T-cell (primary cell): ENCODE measurements at regions not wholly inside any gene's neighbourhood (a gene's known extent, or its start where the extent isn't known, plus 50 kb on each side); places are given as distances from the start of the nearest gene placed in this dataset.
"Not testable (repeated sequence)": the region's sequence is repeated elsewhere in the genome, so short reads cannot be mapped to it uniquely, and the experiment has no call there.

ENCODE experiments used
- ATAC-seq, 4 experiments: fragments of 200-7000 bp in 3 of 4; fragments of 150-1000 bp in 1 of 4; cut with Tn5 transposase; replicated peaks in 1 of 4; 1 replicate in 3 of 4; 2 replicates in 1 of 4; pipeline ENCODE4 v1.10.0; 2021; ENCODE audit warnings: moderate library complexity in 3 of 4, mild to moderate bottlenecking in 2 of 4, moderate number of reproducible peaks in 1 of 4
- CTCF ChIA-PET, 2 donors: fragments of 300-600 bp; sonication (Branson Sonifier 250); formaldehyde crosslinking; loops; one replicate each; lab custom pipeline; 2022; ENCODE audit warnings: antibody characterized with exemption in 2 of 2; lab: Charles Lee
- POLR2A ChIA-PET, 2 donors: fragments of 300-600 bp; sonication (Branson Sonifier 250); formaldehyde crosslinking; loops; one replicate each; lab custom pipeline; 2022; ENCODE audit warnings: antibody characterized with exemption in 2 of 2; lab: Charles Lee
- DNase-seq, 35 experiments: peaks; one replicate each; pipeline versions ENCODE4 v3.0.0 to v3.0.0-alpha.2; 2013 to 2023
- H3K27ac ChIP-seq: one replicate; pipeline ENCODE4 v1.5.1; 2013; ENCODE audit warnings: low read length
- H3K27me3 ChIP-seq, 2 experiments: replicated peaks in 1 of 2; 1 replicate in 1 of 2; 2 replicates in 1 of 2; pipeline versions ENCODE4 v1.6.1 to v1.7.0; 2013; ENCODE audit warnings: low read length in 1 of 2, mixed read lengths in 1 of 2; ENCODE audit not compliant: control insufficient read depth in 2 of 2, insufficient read depth in 2 of 2; ENCODE audit errors: extremely low read depth in 1 of 2
- H3K36me3 ChIP-seq, 2 donors: 1 replicate in 1 of 2; 2 replicates in 1 of 2; pipeline versions ENCODE4 v1.6.1 to v1.7.0; 2013; ENCODE audit warnings: low read length in 1 of 2; ENCODE audit not compliant: control insufficient read depth in 2 of 2, insufficient read depth in 1 of 2; ENCODE audit errors: extremely low read depth in 1 of 2
- H3K4me1 ChIP-seq, 2 experiments: 1 replicate in 1 of 2; 2 replicates in 1 of 2; pipeline versions ENCODE4 v1.6.1 to v1.7.0; 2013; ENCODE audit warnings: low read length in 2 of 2, mixed read lengths in 1 of 2; ENCODE audit not compliant: insufficient read depth in 2 of 2, control insufficient read depth in 1 of 2; ENCODE audit errors: extremely low read depth in 1 of 2
- H3K4me3 ChIP-seq, 2 donors: 1 replicate in 1 of 2; 2 replicates in 1 of 2; pipeline versions ENCODE4 v1.5.1 to v1.7.0; 2013; ENCODE audit warnings: mild to moderate bottlenecking in 2 of 2, low read length in 1 of 2, moderate library complexity in 1 of 2; ENCODE audit not compliant: control insufficient read depth in 1 of 2; ENCODE audit errors: extremely low read depth in 1 of 2
- H3K9me3 ChIP-seq: 2 replicates; pipeline ENCODE4 v1.7.0; 2013
- H3K27ac Mint-ChIP-seq, 2 donors: one replicate each; pipeline ENCODE4 v1.8.0; 2020 to 2021; ENCODE audit warnings: mild to moderate bottlenecking in 2 of 2, mixed read lengths in 2 of 2
- H3K27me3 Mint-ChIP-seq, 2 donors: one replicate each; pipeline ENCODE4 v1.8.0; 2021 to 2022; ENCODE audit warnings: mixed read lengths in 2 of 2
- H3K36me3 Mint-ChIP-seq: one replicate; pipeline ENCODE4 v1.8.0; 2021; ENCODE audit warnings: mixed read lengths
- H3K4me1 Mint-ChIP-seq, 3 donors: one replicate each; pipeline ENCODE4 v1.8.0; 2020 to 2022; ENCODE audit warnings: mixed read lengths in 3 of 3, mild to moderate bottlenecking in 1 of 3
- H3K4me3 Mint-ChIP-seq, 3 donors: one replicate each; pipeline ENCODE4 v1.8.0; 2020 to 2022; ENCODE audit warnings: mild to moderate bottlenecking in 3 of 3, mixed read lengths in 3 of 3, moderate library complexity in 3 of 3
- H3K9me3 Mint-ChIP-seq, 3 donors: one replicate each; pipeline ENCODE4 v1.8.0; 2020 to 2022; ENCODE audit warnings: mixed read lengths in 3 of 3
- WGBS: methylation state at CpG from one replicate; pipeline ENCODE4 v1.1.5; 2013; ENCODE audit warnings: missing lambda C conversion rate; ENCODE audit not compliant: insufficient coverage; 5-methylcytosine and 5-hydroxymethylcytosine counted together

- not testable (repeated sequence) for H3K4me3 Mint-ChIP-seq, H3K4me3 ChIP-seq, DNase-seq
Observed at GRCh38 chrX:44657718-44658246, 115.1 kb upstream of the FUNDC1 start.

GRCh38 chrX:44651358-44651757 lies 108.7 kb upstream of the FUNDC1 start:
- H3K9me3 ChIP-seq: no peaks in the 10 kb centered on the region
- CTCF ChIA-PET: no interaction called here
- Mint-ChIP-seq H3K4me1 (no peaks in the 10 kb centered on the region), H3K4me3 (no peak overlapping the region), H3K27ac (no peak overlapping the region), H3K36me3 (no peaks in the 10 kb centered on the region), H3K27me3 (peaks cover 0 to 4% of the 10 kb centered on the region in 2 donors), H3K9me3 (no peaks in the 10 kb centered on the region)
- no peaks in the 10 kb centered on the region for H3K4me1 ChIP-seq
- DNase-seq (no peak), ATAC-seq (no peak)
- POLR2A ChIA-PET: no interaction called here
- H3K4me3 ChIP-seq: no peak overlapping the region
- H3K36me3 ChIP-seq: no peaks in the 10 kb centered on the region
- no peak overlapping the region for H3K27ac ChIP-seq
- H3K27me3 ChIP-seq: no peaks in the 10 kb centered on the region
- 67% methylated on average over 1 of the region's 2 CpGs for WGBS

More at GRCh38 chrX:44657718-44658246, 115.1 kb upstream of the FUNDC1 start:
- H3K4me1 ChIP-seq, H3K27me3 ChIP-seq, H3K27ac Mint-ChIP-seq, H3K9me3 Mint-ChIP-seq, CTCF ChIA-PET, ATAC-seq, H3K36me3 ChIP-seq, POLR2A ChIA-PET, H3K36me3 Mint-ChIP-seq, H3K9me3 ChIP-seq, H3K27me3 Mint-ChIP-seq, H3K4me1 Mint-ChIP-seq, H3K27ac ChIP-seq: not testable (repeated sequence)
- WGBS: no CpG with 5 or more reads among the region's 5 CpGs

GRCh38 chrX:44643723-44644122 lies 101.1 kb upstream of the FUNDC1 start:
- Histone ChIP-seq H3K36me3 (no peaks in the 10 kb centered on the region), H3K9me3 (no peaks in the 10 kb centered on the region), H3K4me1 (no peaks in the 10 kb centered on the region), H3K4me3 (no peak overlapping the region), H3K27ac (no peak overlapping the region), H3K27me3 (no peaks in the 10 kb centered on the region)
- Mint-ChIP-seq H3K27me3 (peaks cover 10 to 15% of the 10 kb centered on the region in 2 donors), H3K4me3 (no peak overlapping the region), H3K4me1 (no peaks in the 10 kb centered on the region), H3K9me3 (no peaks in the 10 kb centered on the region), H3K36me3 (no peaks in the 10 kb centered on the region), H3K27ac (no peak overlapping the region)
- no CpG with 5 or more reads among the region's 5 CpGs for WGBS
- CTCF ChIA-PET: no interaction called here
- no peak for ATAC-seq
- no peak for DNase-seq
- POLR2A ChIA-PET: no interaction called here

GRCh38 chrX:44637282-44637681 lies 94.6 kb upstream of the FUNDC1 start:
- Histone ChIP-seq H3K4me1 (no peaks in the 10 kb centered on the region), H3K9me3 (no peaks in the 10 kb centered on the region), H3K36me3 (no peaks in the 10 kb centered on the region), H3K4me3 (no peak overlapping the region), H3K27me3 (peaks cover 0 to 3% of the 10 kb centered on the region in 2 experiments), H3K27ac (no peak overlapping the region)
- ChIA-PET CTCF (interaction anchor here in 1 of 2 donors (0.6 kb wide), 1 partner anchor 332 kb away, joined by 6 read pairs; no protein-coding TSS in a partner anchor), POLR2A (no interaction called here)
- no peak for DNase-seq
- WGBS: no CpG with 5 or more reads among the region's 1 CpG
- H3K4me1 Mint-ChIP-seq: no peaks in the 10 kb centered on the region
- H3K9me3 Mint-ChIP-seq: no peaks in the 10 kb centered on the region
- H3K27ac Mint-ChIP-seq: no peak overlapping the region
- peaks cover 5 to 19% of the 10 kb centered on the region in 2 donors for H3K27me3 Mint-ChIP-seq
- ATAC-seq: no peak
- H3K4me3 Mint-ChIP-seq: no peak overlapping the region
- no peaks in the 10 kb centered on the region for H3K36me3 Mint-ChIP-seq

GRCh38 chrX:44621078-44621477 lies 78.4 kb upstream of the FUNDC1 start:
- POLR2A ChIA-PET: no interaction called here
- no peaks in the 10 kb centered on the region for H3K27me3 ChIP-seq
- DNase-seq: no peak
- no peaks in the 10 kb centered on the region for H3K9me3 ChIP-seq
- no peaks in the 10 kb centered on the region for H3K4me1 Mint-ChIP-seq
- no peak overlapping the region for H3K4me3 ChIP-seq
- ATAC-seq: no peak
- H3K4me1 ChIP-seq: no peaks in the 10 kb centered on the region
- H3K4me3 Mint-ChIP-seq: no peak overlapping the region
- H3K36me3 ChIP-seq: no peaks in the 10 kb centered on the region
- peaks cover 0 to 13% of the 10 kb centered on the region in 2 donors for H3K27me3 Mint-ChIP-seq
- no peak overlapping the region for H3K27ac Mint-ChIP-seq
- no CpG with 5 or more reads among the region's 4 CpGs for WGBS
- H3K36me3 Mint-ChIP-seq: no peaks in the 10 kb centered on the region
- CTCF ChIA-PET: no interaction called here
- no peak overlapping the region for H3K27ac ChIP-seq
- no peaks in the 10 kb centered on the region for H3K9me3 Mint-ChIP-seq

- no CpG with 5 or more reads among the region's 4 CpGs for WGBS
- DNase-seq (no peak), ATAC-seq (no peak)
- Mint-ChIP-seq H3K27ac (no peak overlapping the region), H3K4me3 (no peak overlapping the region), H3K4me1 (no peaks in the 10 kb centered on the region), H3K36me3 (no peaks in the 10 kb centered on the region), H3K9me3 (no peaks in the 10 kb centered on the region), H3K27me3 (peaks cover 0 to 17% of the 10 kb centered on the region in 2 donors)
- H3K9me3 ChIP-seq: no peaks in the 10 kb centered on the region
- no peaks in the 10 kb centered on the region for H3K27me3 ChIP-seq
- H3K4me1 ChIP-seq: no peaks in the 10 kb centered on the region
- no peak overlapping the region for H3K4me3 ChIP-seq
- CTCF ChIA-PET: no interaction called here
- no peaks in the 10 kb centered on the region for H3K36me3 ChIP-seq
- H3K27ac ChIP-seq: no peak overlapping the region
- POLR2A ChIA-PET: no interaction called here
Observed at GRCh38 chrX:44619039-44619438, 76.4 kb upstream of the FUNDC1 start.

- H3K4me1 ChIP-seq: no peaks in the 10 kb centered on the region
- no peaks in the 10 kb centered on the region for H3K27me3 ChIP-seq
- no peak overlapping the region for H3K4me3 ChIP-seq
- POLR2A ChIA-PET: no interaction called here
- no peaks in the 10 kb centered on the region for H3K9me3 ChIP-seq
- CTCF ChIA-PET: interaction anchor here in 1 of 2 donors (0.5 to 0.6 kb wide), 2 partner anchors 9 to 170 kb away, joined by 3 to 6 read pairs; no protein-coding TSS in a partner anchor
- H3K27ac ChIP-seq: no peak overlapping the region
- ATAC-seq (no peak), DNase-seq (no peak)
- Mint-ChIP-seq H3K36me3 (no peaks in the 10 kb centered on the region), H3K9me3 (peaks cover 4 to 8% (median 4%) of the 10 kb centered on the region in 3 donors), H3K4me1 (no peaks in the 10 kb centered on the region), H3K27me3 (no peaks in the 10 kb centered on the region), H3K4me3 (no peak overlapping the region), H3K27ac (no peak overlapping the region)
- WGBS: no CpG with 5 or more reads among the region's 2 CpGs
- H3K36me3 ChIP-seq: no peaks in the 10 kb centered on the region
Observed at GRCh38 chrX:44596277-44596676, 53.6 kb upstream of the FUNDC1 start.
